H9 (cell line): ENCODE measurements at regions not wholly inside any gene's neighbourhood (a gene's known extent, or its start where the extent isn't known, plus 50 kb on each side); places are given as distances from the start of the nearest gene placed in this dataset.

Source experiments
- DNase-seq: peaks from one replicate; pipeline ENCODE4 v3.0.0-alpha.2; 2017
- H2AFZ ChIP-seq: one replicate; pipeline ENCODE4 v1.6.1; 2013; ENCODE audit warnings: mild to moderate bottlenecking, low read length, control low read depth, moderate library complexity
- H2AK5ac ChIP-seq: 2 replicates; pipeline ENCODE4 v1.6.1; 2013; ENCODE audit warnings: low read length, control low read depth, mixed read lengths; ENCODE audit not compliant: insufficient read length
- H2BK120ac ChIP-seq: one replicate; pipeline ENCODE4 v1.6.1; 2013; ENCODE audit warnings: low read depth, mild to moderate bottlenecking, low read length, control low read depth, inconsistent platforms; ENCODE audit not compliant: poor library complexity, severe bottlenecking
- H2BK12ac ChIP-seq: 2 replicates; pipeline ENCODE4 v1.6.1; 2013; ENCODE audit warnings: low read length, control low read depth, mixed read lengths, low read depth; ENCODE audit not compliant: insufficient read length
- H2BK15ac ChIP-seq: 2 replicates; pipeline ENCODE4 v1.6.1; 2013; ENCODE audit warnings: low read depth, low read length, control low read depth
- H2BK20ac ChIP-seq: one replicate; pipeline ENCODE4 v1.6.1; 2013; ENCODE audit warnings: low read depth, mild to moderate bottlenecking, low read length, control low read depth, inconsistent platforms; ENCODE audit not compliant: poor library complexity, severe bottlenecking
- H2BK5ac ChIP-seq: 2 replicates; pipeline ENCODE4 v1.6.1; 2013; ENCODE audit warnings: low read length, control low read depth, mixed read lengths; ENCODE audit not compliant: insufficient read length
- H3K14ac ChIP-seq: 2 replicates; pipeline ENCODE4 v1.6.1; 2013; ENCODE audit warnings: low read length, control low read depth; ENCODE audit not compliant: insufficient read depth
- H3K18ac ChIP-seq: 2 replicates; pipeline ENCODE4 v1.6.1; 2013; ENCODE audit warnings: low read depth, mild to moderate bottlenecking, mixed read lengths, low read length, control low read depth; ENCODE audit not compliant: insufficient read length
- H3K23ac ChIP-seq: 2 replicates; pipeline ENCODE4 v1.6.1; 2013; ENCODE audit warnings: low read length, control low read depth, mixed read lengths, low read depth; ENCODE audit not compliant: insufficient read length
- H3K23me2 ChIP-seq: 2 replicates; pipeline ENCODE4 v1.6.1; 2013; ENCODE audit warnings: low read depth, mild to moderate bottlenecking, mixed read lengths, low read length, control low read depth; ENCODE audit not compliant: insufficient read length, poor library complexity, severe bottlenecking
- H3K27ac ChIP-seq: 2 replicates; pipeline ENCODE4 v1.5.1; 2013; ENCODE audit warnings: low read length, control low read depth, mixed read lengths, low read depth; ENCODE audit not compliant: insufficient read length
- H3K27me3 ChIP-seq: 2 replicates; pipeline ENCODE4 v1.6.1; 2013; ENCODE audit warnings: low read length, control low read depth, inconsistent platforms; ENCODE audit not compliant: insufficient read depth
- H3K4ac ChIP-seq: 2 replicates; pipeline ENCODE4 v1.6.1; 2013; ENCODE audit warnings: low read depth, mild to moderate bottlenecking, control low read depth, inconsistent platforms, low read length, moderate library complexity
- H3K4me1 ChIP-seq: 2 replicates; pipeline ENCODE4 v1.6.1; 2013; ENCODE audit warnings: low read length, control low read depth, inconsistent platforms; ENCODE audit not compliant: insufficient read depth
- H3K4me2 ChIP-seq: 2 replicates; pipeline ENCODE4 v1.6.1; 2013; ENCODE audit warnings: low read length, control low read depth, mixed read lengths; ENCODE audit not compliant: insufficient read length, insufficient read depth
- H3K56ac ChIP-seq: 2 replicates; pipeline ENCODE4 v1.6.1; 2013; ENCODE audit warnings: low read depth, mild to moderate bottlenecking, mixed read lengths, low read length, control low read depth; ENCODE audit not compliant: insufficient read length
- H3K79me1 ChIP-seq: 2 replicates; pipeline ENCODE4 v1.6.1; 2013; ENCODE audit warnings: low read depth, mild to moderate bottlenecking, moderate library complexity, low read length, control low read depth, inconsistent platforms; ENCODE audit not compliant: insufficient read depth, poor library complexity, severe bottlenecking
- H3K79me2 ChIP-seq: 2 replicates; pipeline ENCODE4 v1.6.1; 2013; ENCODE audit warnings: low read length, control low read depth, inconsistent platforms; ENCODE audit not compliant: insufficient read depth
- H3K9ac ChIP-seq: 2 replicates; pipeline ENCODE4 v1.6.1; 2013; ENCODE audit warnings: low read length, control low read depth, mixed read lengths; ENCODE audit not compliant: insufficient read length; ENCODE audit errors: extremely low read depth
- H3K9me3 ChIP-seq: one replicate; pipeline ENCODE4 v1.6.1; 2013; ENCODE audit warnings: low read depth, low read length, inconsistent platforms; ENCODE audit not compliant: control insufficient read depth
- H3T11ph ChIP-seq: one replicate; pipeline ENCODE4 v1.6.1; 2013; ENCODE audit warnings: mild to moderate bottlenecking, low read length, control low read depth, inconsistent platforms
- H4K20me1 ChIP-seq: one replicate; pipeline ENCODE4 v1.6.1; 2013; ENCODE audit not compliant: control insufficient read depth, insufficient read length, insufficient read depth
- H4K5ac ChIP-seq: 2 replicates; pipeline ENCODE4 v1.6.1; 2013; ENCODE audit warnings: low read depth, mild to moderate bottlenecking, mixed read lengths, low read length, control low read depth; ENCODE audit not compliant: insufficient read length
- H4K8ac ChIP-seq: replicated peaks from 2 replicates; pipeline ENCODE4 v1.6.1; 2013; ENCODE audit warnings: low read length, control low read depth, mixed read lengths, low read depth; ENCODE audit not compliant: insufficient read length
- H4K91ac ChIP-seq: 2 replicates; pipeline ENCODE4 v1.6.1; 2013; ENCODE audit warnings: low read depth, mild to moderate bottlenecking, moderate library complexity, mixed read lengths, low read length, control low read depth; ENCODE audit not compliant: insufficient read length
- H3K27ac Mint-ChIP-seq, 3 experiments: 2 replicates in 2 of 3; 3 replicates in 1 of 3; pipeline ENCODE4 v1.8.0; 2020 to 2021; ENCODE audit warnings: mixed read lengths in 3 of 3, mild to moderate bottlenecking in 1 of 3, moderate library complexity in 1 of 3
- H3K27me3 Mint-ChIP-seq: 2 replicates; pipeline ENCODE4 v1.8.0; 2021; ENCODE audit warnings: low read depth, mild to moderate bottlenecking, moderate library complexity, mixed read lengths
- H3K36me3 Mint-ChIP-seq, 3 experiments: 2 replicates in 2 of 3; 3 replicates in 1 of 3; pipeline ENCODE4 v1.8.0; 2020 to 2021; ENCODE audit warnings: low read depth in 3 of 3, mixed read lengths in 3 of 3; ENCODE audit not compliant: insufficient read depth in 1 of 3
- H3K4me1 Mint-ChIP-seq, 2 experiments: 2 replicates each; pipeline ENCODE4 v1.8.0; 2020; ENCODE audit warnings: mixed read lengths in 2 of 2
- H3K4me3 Mint-ChIP-seq, 2 experiments: 2 replicates in 1 of 2; 3 replicates in 1 of 2; pipeline ENCODE4 v1.8.0; 2020 to 2021; ENCODE audit warnings: mild to moderate bottlenecking in 2 of 2, mixed read lengths in 2 of 2, moderate library complexity in 1 of 2
- H3K9me3 Mint-ChIP-seq, 2 experiments: 2 replicates in 1 of 2; 3 replicates in 1 of 2; pipeline ENCODE4 v1.8.0; 2020; ENCODE audit warnings: mild to moderate bottlenecking in 2 of 2, mixed read lengths in 2 of 2, moderate library complexity in 1 of 2
- CTCF ChIP-seq: fragments of 200-600 bp; sonication (generic); conservative IDR thresholded peaks from 3 replicates; pipeline ENCODE4 v1.8.0; 2021; ENCODE audit warnings: antibody characterized with exemption, mild to moderate bottlenecking
- WGBS: extraction: QIAGEN DNeasy Blood & Tissue Kit; methylation state at CpG from one replicate; pipeline ENCODE4 v1.1.7; 2013; ENCODE audit warnings: missing lambda C conversion rate, low lambda C conversion rate, mixed read lengths; ENCODE audit not compliant: insufficient read length; ENCODE audit errors: extremely low coverage; 5-methylcytosine and 5-hydroxymethylcytosine counted together

GRCh38 chr13:67791047-67791446, 560.9 kb upstream of the PCDH9 start:
- H3K79me2 ChIP-seq: no peaks in the 10 kb centered on the region
- no CpG with 5 or more reads among the region's 4 CpGs for WGBS

More at GRCh38 chr13:67791047-67791446, 560.9 kb upstream of the PCDH9 start:
- H4K8ac ChIP-seq: no peak overlapping the region
- no peak overlapping the region for H3K23ac ChIP-seq
- Mint-ChIP-seq H3K9me3 (no peaks in the 10 kb centered on the region), H3K27ac (no peak overlapping the region), H3K4me1 (peaks cover 3% of the 10 kb centered on the region in 2 experiments; a peak in 2 of 4 replicates), H3K4me3 (no peak overlapping the region), H3K36me3 (no peaks in the 10 kb centered on the region), H3K27me3 (no peaks in the 10 kb centered on the region)
- H3K4me1 ChIP-seq: no peaks in the 10 kb centered on the region; the same call in 1 of the 2 replicates
- H2AK5ac ChIP-seq: no peak overlapping the region
- H3K9ac ChIP-seq: no peak overlapping the region
- H2BK15ac ChIP-seq: no peak overlapping the region
- H2BK20ac ChIP-seq: no peak overlapping the region
- no peak overlapping the region for H3K27ac ChIP-seq
- no peak overlapping the region for H2AFZ ChIP-seq
- no peak overlapping the region for H3K4me2 ChIP-seq
- no peaks in the 10 kb centered on the region for H3K9me3 ChIP-seq
- no peaks in the 10 kb centered on the region for H3K27me3 ChIP-seq
- no peak overlapping the region for H3K14ac ChIP-seq
- no peak overlapping the region for H2BK12ac ChIP-seq
- no peak overlapping the region for H4K5ac ChIP-seq
- H2BK5ac ChIP-seq: no peak overlapping the region
- no peak overlapping the region for H4K91ac ChIP-seq
- H3K23me2 ChIP-seq: no peaks in the 10 kb centered on the region
- no peak overlapping the region for H2BK120ac ChIP-seq
- TF ChIP-seq CTCF: no peak
- no peak overlapping the region for H3K18ac ChIP-seq
- no peak overlapping the region for H3K56ac ChIP-seq
- no peak overlapping the region for H3T11ph ChIP-seq
- no peaks in the 10 kb centered on the region for H4K20me1 ChIP-seq
- H3K4ac ChIP-seq: no peak overlapping the region
- H3K79me1 ChIP-seq: no peaks in the 10 kb centered on the region
- DNase-seq: no peak
